HG03342 (cell line): ENCODE measurements at regions not wholly inside any gene's neighbourhood (a gene's known extent, or its start where the extent isn't known, plus 50 kb on each side); places are given as distances from the start of the nearest gene placed in this dataset.
"Not testable (repeated sequence)": the region's sequence is repeated elsewhere in the genome, so short reads cannot be mapped to it uniquely, and the experiment has no call there.

Source experiments
- ATAC-seq: cut with Tn5 transposase; IDR thresholded peaks from one replicate; pipeline ENCODE4 v1.9.1; 2021; ENCODE audit warnings: mild to moderate bottlenecking, moderate library complexity; ENCODE audit not compliant: unreplicated experiment

DNA sequence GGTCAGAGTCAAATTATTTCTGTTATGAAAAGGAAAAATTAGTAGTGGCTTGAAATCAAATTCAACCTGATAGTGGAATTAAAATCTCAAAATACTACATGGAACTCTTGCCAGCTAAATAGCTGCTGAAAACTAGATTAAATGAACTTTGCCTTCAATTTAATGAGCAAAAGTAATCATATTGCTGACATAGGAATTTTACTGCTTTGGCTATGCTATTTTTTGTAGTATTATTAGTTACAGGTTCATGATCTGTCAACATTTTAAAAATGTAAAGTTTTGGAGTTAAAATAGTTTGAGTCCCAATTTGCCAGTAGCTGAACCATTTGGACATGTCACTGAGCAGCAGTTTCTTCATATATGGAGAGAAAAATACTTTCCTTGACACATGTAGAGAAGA, 81.4 kb downstream of the RERGL start:
- ATAC-seq = no peak

DNA sequence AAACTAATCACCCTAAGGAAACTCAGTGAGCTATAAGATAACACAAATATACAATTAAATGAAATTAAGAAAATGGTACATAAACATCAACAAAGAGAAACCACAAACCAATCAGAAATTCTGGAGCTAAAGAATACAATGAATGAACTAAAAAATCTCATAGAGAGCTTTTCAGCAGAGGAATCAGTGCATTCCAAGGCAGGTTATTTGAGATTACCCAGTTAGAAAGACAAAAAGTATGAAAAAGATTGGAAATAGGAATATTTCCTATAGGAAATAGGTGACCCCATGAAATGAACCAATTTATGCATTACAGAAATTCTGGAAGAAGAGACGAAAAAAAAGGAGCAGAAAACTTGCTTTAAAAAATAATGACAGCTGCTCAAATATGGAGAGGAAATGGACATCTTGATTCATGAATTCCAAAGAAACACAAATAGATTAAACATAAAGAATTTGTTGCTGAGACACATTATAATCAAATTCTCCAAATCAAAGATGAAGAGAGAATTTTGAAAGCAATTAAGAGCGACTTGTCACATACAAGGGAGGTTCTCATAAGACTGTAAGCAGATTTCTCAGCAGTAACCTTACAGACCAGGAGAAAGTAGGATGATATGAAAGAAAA, 90.7 kb downstream of the RERGL start:
- ATAC-seq = no peak

DNA sequence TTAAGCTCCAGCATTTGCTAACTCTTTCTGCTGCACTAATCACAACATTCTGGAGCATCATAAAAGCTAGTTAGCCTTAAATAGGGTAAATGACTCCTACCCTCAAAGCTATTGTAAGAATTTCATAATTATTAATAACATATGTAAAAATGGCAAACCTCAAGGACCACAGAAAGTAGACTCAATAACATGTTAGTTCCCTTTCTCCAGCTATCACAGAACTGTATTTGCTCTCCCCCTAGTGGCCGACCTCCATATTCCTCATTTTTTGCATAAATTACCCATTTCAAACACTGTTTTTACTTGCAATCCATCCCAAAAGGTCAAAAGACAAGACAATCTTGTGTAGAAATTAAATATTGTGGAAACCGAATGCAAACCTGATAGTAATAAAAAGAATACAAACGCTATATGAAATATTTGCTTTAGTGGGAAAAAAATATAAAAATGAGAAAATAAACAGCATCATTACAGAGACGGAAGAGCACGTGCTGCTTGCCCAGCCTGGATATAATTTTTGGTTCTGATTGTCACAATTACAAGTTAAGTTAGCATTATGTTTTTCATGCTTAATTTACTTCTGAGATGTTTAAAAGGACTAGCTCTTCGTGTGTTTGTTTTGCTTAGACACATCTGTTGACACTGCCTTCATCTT, 97.9 kb downstream of the RERGL start:
- peak; percentile 95 for ATAC-seq

DNA sequence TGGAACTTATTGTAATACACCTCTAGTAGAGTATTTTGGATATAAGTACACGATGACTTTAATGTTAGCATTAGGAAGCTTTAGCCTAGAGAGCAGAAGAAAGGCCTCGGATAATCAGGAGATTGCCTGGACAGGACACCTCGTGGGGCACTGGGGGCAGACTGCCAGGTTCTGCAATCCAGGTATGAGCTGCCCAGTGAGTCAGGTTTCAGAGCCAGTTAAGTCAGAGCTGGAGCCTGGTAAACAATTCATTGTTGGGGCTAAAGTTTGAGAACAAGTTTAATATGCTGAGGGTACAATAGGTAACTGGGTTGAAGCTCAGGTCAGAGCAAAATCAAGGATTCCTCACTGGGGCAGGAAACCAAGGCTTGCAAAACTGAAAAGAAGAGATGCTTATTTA, 107.4 kb downstream of the RERGL start:
- ATAC-seq = no peak

GRCh38 chr12:17976202-17976601, 113.8 kb downstream of the RERGL start:
- ATAC-seq = no peak

GRCh38 chr12:17975763-17976162, 114.2 kb downstream of the RERGL start:
- ATAC-seq = no peak

DNA sequence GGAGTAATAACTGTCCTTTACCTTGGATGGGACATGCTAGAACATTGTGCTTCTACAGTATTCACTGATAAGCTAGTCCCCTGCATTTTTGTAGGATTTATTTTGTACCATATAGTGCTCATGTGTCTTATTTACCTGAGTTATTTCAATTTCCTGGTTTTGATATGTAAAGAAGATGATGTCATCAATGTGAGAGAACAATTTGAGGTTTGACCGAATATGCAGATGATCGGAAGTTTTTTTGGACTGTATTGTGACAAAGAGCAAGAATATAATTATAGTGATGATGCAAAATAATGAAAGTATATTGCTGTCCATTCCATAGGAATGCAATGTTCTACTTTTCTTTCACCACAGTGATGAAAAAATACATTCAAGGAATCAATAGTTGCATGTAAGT, 114.8 kb downstream of the RERGL start:
- ATAC-seq = no peak

DNA sequence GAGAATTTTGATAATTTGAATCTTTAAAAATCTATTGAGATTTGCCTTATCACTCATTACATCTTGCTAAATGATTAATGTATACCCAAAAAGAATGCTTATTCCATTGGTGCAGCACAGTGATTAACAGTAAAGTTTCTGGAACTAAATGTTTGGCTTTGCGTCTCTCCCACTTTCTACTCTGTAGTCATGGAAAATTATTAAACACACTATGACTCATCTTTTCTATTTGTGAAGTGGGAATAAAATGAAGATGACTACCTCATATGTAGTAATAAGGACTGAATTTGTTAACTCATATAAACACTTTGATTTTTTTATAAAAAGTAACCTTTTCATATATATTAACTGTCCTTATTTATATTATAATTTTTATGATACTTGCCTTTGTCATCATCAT, 118.1 kb downstream of the RERGL start:
- no peak for ATAC-seq

GRCh38 chr12:17954788-17955187, 135.2 kb downstream of the RERGL start:
- ATAC-seq = no peak

DNA sequence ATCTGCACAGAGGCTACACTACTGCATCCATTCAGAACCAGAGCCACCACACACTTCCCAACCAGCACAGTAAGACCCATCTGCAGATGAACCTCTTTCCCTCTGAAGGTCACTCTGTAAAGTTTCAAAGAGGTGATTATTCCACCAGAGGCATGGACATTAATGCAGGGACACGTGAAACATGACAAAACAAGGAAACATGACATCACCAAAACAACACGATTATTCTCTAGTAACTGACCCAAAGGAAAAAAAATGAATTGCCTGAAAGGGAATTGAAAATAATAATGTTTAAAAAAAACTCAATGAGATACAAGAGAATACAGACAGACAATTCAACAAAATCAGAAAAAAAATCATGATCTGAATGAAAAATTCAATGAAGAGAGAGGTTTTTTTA, 139.1 kb downstream of the RERGL start:
- ATAC-seq = no peak

DNA sequence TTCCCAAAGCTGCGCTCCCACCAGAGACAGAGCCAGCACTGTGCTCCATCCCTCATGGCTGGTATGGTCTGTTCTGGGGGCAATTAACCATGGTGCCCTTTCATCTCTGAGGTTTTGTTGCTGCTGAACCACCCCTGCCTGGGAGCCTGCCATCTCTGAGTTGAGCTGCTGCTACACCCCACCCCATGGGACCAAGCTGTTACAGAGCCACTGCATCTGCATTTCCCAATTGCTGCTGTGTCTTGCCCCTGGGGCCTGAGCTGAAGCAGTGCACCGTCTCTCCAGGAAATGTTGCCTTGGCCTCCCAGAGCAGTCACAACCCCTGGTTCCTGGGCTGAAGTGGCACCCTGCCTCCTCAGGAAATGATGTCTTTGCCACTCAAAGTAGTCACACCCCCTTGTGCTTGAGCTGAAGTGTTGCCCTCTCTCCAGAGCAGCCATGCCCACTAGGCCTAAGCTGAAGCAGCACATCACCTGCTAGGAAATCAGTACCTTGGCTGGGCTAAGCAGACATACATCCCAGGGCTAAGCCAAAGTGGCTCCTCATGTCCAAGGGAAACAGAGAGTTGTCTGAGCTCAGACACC, 140.3 kb downstream of the RERGL start:
- no peak for ATAC-seq

DNA sequence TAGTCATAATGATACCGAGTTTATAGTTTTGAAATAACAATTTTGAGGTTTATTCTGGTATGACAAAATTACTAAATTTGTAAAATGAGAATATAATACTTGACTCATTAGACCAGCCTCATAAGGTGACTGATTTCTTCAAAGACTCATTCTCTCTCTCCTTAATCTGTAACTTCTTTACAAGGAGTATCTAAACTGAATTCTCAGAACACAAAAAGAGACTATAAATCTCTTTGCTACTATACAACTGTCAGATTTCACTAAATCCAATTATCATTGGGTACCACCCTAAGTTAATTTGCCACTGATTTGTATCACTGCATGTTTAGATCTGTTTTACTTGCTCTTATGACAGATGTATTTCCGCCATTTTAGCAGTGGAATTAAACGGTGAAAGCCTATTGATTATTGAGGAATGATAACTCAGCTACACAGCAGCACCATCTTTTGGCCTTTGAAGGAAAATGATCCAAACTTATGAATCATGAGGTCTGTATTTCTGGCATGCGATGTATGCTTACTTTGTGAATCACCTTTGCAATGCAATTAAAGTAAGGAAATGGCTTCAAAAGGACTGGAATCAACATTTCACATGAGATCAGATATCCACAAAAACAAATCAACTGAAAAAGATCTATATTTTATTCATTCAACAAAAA, 161.2 kb downstream of the RERGL start:
- no peak for ATAC-seq

GRCh38 chr12:17918013-17918412, 172.0 kb downstream of the RERGL start:
- no peak for ATAC-seq

GRCh38 chr12:17884581-17884980, 205.4 kb downstream of the RERGL start:
- ATAC-seq = no peak

- ATAC-seq = no peak
Measured at GRCh38 chr12:17878714-17879113, 211.3 kb downstream of the RERGL start.

DNA sequence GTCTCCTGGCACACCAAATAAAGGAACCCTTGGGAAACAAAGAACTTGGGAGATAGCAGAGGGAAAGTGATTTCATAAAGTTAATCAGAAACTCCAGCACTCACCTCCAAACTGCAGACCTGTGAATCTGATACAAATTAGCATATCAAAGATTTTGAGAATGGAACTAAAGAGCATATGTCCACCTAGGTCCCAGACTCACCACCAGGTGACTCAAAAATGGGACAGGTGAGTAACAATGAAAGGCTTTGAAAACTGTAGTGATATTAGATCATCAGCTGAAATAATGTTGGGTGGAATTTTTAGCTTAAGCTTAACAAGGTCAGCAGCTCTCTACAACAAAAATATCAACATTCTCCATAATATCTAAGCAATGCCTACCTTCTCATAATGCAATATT, 214.8 kb downstream of the RERGL start:
- no peak for ATAC-seq

DNA sequence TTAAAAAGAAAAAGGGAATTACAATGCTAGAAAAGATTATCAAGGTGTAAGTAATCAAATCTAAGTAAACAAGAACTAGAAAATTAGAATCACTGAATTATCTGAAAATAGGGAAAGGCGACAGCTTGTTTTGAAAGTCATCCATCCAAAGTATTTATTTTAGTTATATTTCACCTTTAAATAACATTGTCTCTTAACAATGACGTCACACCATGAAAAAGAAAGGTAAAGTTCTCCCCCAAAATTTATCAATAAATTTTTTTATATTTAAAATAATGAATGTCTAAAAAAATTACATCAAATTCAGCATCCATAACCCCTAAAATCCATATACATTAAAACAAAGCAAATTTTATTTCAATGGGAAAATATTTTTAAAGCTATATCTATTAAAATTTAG, 223.2 kb downstream of the RERGL start:
- no peak for ATAC-seq

GRCh38 chr12:17855548-17855947, 234.4 kb downstream of the RERGL start:
- not testable (repeated sequence) for ATAC-seq

DNA sequence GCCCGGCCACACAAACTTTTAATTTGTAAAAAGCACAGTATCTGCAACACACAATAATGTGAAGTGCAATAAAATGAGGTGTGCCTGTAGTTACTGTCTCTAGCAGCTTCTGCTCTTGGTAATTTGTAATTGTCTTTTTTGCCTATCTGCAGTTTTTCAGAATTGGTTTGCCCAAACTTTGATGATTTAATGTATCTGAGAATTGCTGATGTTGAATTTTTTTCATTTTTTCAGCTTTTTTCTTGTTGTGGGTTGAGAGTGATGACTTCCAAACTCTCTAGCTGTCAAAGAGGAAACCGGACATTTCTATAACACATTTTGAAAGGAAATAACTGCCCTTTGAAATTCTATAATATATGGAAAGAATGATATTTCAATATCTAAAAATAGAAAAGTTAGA, 236.9 kb downstream of the RERGL start:
- no peak for ATAC-seq

GRCh38 chr12:17841496-17841895, 248.5 kb downstream of the RERGL start:
- ATAC-seq = no peak

DNA sequence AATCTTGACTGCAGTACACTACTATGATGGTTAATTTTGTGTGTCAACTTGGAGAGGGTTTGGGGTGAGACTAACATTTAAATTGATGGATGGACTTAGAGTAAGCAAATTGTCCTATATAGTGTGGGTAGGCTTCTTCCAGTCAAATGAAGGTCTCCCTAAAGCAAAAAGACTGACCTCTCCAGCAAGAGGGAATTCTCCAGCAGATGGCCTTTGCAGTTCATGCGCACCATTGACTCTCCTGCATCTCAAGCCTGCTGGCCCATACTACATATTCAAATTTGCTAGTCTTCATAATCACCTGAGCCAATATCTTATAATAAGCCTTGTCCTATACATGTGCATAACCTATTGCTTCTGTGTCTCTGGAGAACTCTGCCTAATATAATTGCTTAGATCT, 260.2 kb downstream of the RERGL start:
- ATAC-seq = no peak

- ATAC-seq = no peak
Measured at GRCh38 chr12:17818931-17819330, 271.1 kb downstream of the RERGL start.
